NK-92 treated with Interleukin-12 subunit alpha and Interleukin-12 subunit beta, amount 100 ng/mL, for 24 hours (cell line): ENCODE measurements at regions not wholly inside any gene's neighbourhood (a gene's known extent, or its start where the extent isn't known, plus 50 kb on each side); places are given as distances from the start of the nearest gene placed in this dataset.

ENCODE experiments used
- DNase-seq: peaks from one replicate; lab custom pipeline; 2025; lab: John Stamatoyannopoulos, UW

- no peak for DNase-seq
These were observed 730.3 kb downstream of the PTPRU start for GRCh38 chr1:29966526-29967045.

DNA sequence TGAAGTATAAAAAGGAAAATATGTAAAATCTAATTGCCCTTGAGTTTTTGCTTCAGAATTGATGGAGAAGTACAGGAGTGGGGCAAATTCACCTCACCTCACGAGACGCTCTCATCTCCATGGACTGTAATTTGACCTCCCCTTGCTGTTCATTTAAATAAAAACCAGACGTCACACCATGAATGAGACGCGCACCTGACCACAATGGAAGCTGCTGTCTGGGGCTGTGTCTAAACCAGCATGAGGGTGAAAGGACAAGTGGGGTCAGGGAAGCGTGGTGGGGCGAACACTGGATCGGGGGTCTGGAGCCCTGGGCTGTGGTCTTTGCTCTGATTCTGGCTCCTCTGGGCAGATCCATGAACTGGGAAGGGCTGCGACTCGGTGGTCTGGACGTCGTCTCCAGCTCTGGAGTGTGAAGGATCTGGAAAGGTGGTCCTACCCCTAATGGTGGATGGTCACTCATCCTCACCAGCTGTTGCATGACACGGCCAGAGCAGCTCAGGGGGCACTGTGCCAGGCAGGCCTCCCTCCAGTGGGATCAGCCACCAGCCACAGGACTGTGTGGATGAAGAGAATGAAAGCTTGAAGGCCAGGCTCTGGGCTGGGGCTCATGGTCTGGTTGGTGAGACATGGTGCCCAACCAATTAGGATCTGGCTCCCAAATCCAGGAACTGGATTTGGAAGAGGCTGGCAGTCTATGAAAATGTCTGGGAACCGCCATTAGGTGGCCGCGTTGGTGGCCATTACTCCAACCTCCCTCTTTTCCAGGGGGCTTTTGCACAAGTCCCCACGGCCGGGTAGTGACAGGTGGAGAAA, 728.6 kb downstream of the PTPRU start:
- DNase-seq: no peak

DNA sequence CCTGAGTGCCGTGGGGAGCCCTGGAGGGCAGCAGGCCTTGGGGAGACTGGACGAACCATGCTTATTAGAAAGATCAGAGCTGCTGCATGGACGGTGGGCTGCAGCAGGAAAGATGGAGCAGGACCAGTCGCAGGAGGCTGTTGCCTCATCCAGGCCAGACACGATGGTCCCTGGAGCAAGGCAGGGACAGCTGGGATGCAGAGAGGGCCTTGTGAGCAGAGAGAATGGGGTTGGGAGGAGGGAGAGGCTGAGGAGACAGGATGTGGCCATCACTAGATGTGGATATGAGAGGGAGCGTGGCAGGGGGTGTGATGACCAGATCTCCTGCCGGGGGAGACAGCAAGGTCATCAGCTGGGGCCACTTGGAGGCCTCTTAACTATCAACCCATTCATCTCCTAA, 727.6 kb downstream of the PTPRU start:
- no peak for DNase-seq

GRCh38 chr1:29962831-29963247, 726.5 kb downstream of the PTPRU start:
- no peak for DNase-seq

DNA sequence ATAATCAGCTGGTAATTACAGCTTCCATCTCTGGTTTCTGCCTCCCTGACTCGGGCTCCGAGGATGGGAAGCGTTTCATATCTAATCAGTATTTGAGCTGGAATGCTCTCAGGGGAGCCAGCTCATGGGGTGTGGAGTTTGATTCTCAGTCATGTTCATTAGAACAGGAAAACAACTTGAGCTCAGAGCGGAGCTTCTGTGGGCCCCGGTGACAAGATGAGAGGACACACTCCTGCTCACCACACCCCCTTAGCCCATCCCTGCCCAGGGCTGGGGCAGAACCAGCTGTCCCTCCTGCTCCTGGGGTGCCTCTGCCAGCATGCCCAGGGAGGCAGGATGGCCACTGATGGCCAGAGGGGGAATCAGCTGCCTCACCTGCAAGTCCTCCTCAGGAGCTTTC, 726.0 kb downstream of the PTPRU start:
- no peak for DNase-seq

DNA sequence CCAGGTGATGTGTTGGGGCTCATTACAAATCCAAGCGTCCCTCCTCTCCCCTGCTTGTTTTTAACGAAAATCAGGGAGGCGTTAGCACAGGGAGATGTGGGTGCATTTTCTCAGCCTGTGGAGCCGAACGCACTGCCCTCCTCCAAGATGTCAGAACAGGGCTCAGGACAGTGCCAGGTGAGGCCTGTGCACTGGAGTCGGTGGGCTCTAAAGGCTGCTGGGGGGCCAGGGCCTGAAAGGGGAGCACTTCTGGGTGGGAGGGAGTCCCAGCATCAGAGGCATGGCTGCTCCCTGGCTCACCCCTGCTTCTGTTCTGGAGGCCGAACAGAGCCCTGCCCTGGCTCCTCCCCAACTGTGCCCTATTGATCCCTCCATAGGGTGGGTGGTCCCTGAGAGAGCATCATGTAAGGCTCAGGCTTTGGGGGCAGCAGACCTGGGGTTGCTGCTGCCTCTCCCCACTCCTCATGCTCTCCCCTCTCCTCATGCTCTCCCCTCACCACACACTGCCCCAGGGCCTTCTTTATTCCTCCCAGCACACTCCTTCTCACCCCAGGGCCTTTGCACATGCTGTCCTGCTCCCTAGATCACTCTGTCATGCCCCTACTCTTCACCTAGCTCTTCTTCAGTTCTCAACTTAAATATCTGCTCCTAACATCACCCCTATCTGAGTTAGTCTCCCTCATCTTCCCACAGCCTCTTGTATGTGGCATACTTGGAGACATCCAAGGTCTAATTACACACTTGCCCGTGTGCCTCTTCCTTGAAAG, 725.2 kb downstream of the PTPRU start:
- DNase-seq: no peak

DNA sequence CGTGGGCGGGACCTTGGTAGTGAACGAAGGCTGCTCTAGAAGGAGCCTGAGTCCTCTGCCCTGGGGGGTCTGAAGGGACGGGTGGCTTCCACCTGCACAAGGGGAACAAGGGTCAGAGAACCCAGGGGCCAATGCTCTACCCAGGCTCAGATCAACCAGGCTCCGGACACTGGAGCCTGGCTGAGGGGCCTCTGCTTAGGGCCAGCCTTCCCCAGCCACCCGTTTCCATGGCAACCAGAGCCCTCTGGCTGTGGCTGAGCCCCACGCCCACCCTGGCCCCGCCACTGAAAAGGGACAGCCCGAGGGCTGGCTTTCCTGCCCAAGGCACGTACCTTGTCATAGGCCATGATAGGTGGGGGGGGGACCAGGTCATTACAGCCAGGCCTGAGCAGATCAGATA, 724.6 kb downstream of the PTPRU start:
- DNase-seq: no peak

- no peak for DNase-seq
These were observed 723.9 kb downstream of the PTPRU start for GRCh38 chr1:29960156-29960755.

- no peak for DNase-seq
These were observed 723.0 kb downstream of the PTPRU start for GRCh38 chr1:29959356-29959755.

DNA sequence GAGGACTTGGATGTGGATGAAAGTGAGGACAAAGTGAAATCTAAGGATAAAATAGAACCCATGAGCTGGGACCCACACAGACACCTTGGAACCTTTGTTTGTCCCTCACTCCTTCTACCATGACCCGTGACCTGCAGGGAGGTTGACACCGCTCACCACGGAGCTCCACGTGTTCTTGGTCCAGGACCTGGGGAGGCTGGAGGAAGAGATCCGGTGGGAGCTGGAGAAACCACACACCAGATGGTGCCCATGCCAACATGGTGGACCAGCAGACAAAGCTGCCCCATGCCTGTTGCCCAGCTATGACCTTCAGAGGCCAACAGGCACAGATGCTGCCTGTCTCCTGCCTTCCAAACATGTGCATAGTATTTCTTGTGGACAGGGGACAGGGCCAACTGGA, 721.9 kb downstream of the PTPRU start:
- DNase-seq: no peak

DNA sequence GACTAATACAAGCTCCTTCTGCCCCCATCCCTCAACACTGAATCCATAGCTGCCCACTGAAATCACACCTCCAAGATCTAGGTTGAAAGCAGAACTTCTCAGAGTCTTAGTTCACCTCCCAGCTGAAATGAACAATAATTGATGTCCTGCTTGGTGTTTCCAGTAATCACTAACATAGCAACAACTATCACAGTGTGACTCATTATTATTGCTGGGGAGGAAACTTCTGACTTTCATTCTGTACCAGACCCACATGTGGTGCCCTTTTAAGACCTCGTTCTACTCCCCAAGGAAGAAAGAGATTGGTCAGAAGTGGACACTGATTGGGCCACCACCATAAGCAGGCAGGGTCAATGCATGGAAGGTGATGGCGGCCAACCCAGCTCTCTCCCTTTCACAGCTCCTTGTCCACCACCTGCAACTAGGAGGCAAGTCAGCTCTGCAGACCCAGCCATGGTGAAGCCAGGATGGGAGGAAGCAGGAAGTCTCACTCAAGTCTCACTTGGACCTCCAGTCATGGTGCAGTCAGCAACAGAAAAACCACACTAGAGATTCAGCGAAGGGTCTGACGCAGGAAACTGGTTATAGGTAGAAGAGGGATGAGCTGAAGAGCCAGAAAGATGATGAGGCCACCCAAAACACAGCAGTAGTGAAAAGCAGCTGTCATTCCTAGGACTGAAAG, 720.2 kb downstream of the PTPRU start:
- DNase-seq: no peak

DNA sequence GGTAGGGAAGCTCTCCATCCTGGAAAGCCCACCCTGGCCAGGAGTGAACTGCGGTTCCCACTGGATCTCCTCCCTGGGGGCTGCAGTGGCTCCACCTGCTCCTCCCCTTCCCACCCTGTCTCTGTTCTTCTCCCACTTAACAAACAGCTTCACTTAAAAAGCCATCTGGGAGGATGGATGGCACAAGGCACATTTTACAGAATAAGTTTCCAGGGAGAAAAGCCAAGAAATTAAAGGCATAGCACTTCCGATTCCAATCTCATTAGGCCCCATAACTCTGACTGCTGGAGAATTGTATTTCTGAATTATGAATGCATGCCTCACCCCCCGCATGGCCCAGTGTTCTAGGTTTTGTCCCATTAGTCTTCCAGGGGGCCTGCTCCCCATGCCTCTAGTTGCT, 718.3 kb downstream of the PTPRU start:
- no peak for DNase-seq

GRCh38 chr1:29953961-29954360, 717.6 kb downstream of the PTPRU start:
- DNase-seq: no peak

DNA sequence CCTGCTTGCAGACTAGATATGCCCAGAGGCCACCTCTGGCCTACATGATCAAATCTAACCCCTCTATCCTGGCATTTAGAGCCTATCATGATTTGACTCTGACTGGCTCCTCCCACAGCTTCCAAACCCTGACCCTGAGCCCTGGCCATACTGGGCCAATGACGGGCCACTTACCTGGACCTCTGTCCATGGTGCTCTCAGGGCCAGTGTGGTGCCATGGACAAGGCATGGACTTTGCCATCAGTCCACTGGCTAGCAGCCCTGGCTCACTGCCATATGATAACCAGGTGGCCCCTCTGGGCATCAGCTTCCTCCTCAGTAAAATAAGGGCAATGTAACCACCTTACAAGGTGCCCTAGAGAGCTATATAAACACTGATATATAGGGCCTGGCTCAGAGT, 713.4 kb downstream of the PTPRU start:
- no peak for DNase-seq

GRCh38 chr1:29948581-29948980, 712.3 kb downstream of the PTPRU start:
- no peak for DNase-seq

GRCh38 chr1:29946057-29946456, 709.7 kb downstream of the PTPRU start:
- no peak for DNase-seq

DNA sequence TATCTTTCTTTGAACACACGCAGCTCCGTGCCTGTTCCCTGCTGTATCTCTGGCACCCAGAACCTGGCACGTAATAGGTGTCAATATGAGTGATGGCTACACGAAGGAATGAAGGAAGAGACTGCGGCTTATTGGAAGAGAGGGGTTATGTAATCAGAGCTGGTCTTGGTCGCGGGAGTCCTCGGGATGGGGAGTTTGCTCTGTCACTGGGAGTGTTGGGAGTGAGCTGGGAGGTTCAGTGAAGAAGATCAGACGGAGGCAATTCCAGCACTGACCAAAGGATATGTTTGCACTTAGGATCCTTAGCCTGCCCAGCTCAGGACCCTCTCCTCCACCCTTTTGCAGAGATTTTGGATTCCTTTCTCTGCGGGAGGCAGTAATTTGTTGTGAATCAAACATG, 709.1 kb downstream of the PTPRU start:
- DNase-seq: no peak

- no peak for DNase-seq
These were observed 708.1 kb downstream of the PTPRU start for GRCh38 chr1:29944253-29944905.

- no peak for DNase-seq
These were observed 706.7 kb downstream of the PTPRU start for GRCh38 chr1:29943034-29943433.

DNA sequence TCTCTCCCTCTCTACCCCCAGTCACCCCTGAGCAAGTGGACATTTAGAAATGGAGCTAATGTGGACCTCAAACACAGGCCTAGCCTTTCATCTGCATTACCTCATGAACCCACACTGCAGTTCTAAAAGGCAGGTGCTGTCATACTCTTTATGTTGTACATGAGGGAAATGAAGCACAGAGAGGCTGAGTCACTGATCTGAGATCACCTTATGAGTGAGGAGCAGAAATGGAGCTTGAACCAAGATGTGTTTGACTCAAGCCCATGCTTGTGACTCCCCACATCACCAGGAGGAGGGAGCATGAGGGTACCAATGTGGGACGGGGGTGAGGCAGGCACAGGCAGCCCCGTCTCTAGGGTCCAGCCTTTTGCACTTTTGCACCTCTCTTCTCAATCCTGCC, 702.8 kb downstream of the PTPRU start:
- DNase-seq: no peak

- no peak for DNase-seq
These were observed 701.0 kb downstream of the PTPRU start for GRCh38 chr1:29937356-29937755.
